GM18868 (cell line): ENCODE measurements at regions not wholly inside any gene's neighbourhood (a gene's known extent, or its start where the extent isn't known, plus 50 kb on each side); places are given as distances from the start of the nearest gene placed in this dataset.
A peak's percentile ranks its signal among the peaks of the same experiment; 100 is the strongest.
"Not testable (repeated sequence)": the region's sequence is repeated elsewhere in the genome, so short reads cannot be mapped to it uniquely, and the experiment has no call there.

Experiments used
- ATAC-seq: cut with Tn5 transposase; IDR thresholded peaks from one replicate; pipeline ENCODE4 v1.9.1; 2021; ENCODE audit warnings: mild to moderate bottlenecking, moderate library complexity; ENCODE audit not compliant: unreplicated experiment

DNA sequence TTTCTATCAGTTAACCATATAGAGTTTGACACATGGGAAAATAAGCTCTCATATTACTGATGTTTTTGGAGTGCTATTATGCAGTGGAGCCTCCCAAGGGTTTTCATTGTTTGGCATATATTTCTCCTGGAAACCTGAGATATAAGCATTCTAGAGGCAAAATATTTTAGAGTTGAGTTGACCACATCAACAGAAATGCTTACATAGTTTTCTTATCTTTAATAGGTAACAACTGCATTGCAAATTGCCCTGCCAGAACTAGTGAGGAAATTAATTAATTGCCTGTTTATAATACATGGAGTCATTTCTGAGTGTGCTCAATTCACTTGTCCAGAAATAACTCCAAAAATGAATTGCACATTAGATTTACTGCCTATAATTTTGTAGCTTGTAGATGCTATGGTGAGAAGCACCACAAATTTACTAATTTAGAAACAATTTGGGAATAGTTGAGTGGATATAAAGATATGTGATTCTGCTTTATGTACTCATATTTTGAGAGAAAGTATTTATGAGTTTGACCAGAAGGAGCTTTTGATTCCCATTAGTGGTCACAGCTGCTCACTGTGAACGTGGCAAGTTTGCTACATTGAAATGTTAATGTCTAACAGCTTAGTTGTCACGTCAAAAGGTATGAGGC is 288.7 kb downstream of the CD109 start:
- no peak for ATAC-seq

GRCh38 chr6:73983367-73983766 is 287.4 kb downstream of the CD109 start:
- no peak for ATAC-seq

DNA sequence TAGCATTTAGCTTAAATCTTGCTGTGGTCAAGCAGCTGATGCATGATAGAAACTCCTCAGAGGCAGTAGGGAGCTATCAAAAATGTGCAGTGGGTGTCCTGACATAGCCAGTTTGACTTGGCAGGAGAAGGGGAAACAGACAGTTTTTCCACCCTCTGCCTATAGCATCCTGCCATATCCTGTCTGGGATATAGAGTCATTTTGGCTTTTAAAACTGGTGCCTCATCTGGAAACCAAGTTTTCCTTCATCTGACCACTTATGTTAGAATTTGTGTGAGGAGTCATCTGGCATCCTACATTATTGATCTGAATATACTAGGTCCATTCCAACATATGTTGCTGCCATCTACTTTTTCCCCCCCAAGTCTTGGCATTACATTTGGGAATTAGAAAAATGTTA is 284.1 kb downstream of the CD109 start:
- no peak for ATAC-seq

DNA sequence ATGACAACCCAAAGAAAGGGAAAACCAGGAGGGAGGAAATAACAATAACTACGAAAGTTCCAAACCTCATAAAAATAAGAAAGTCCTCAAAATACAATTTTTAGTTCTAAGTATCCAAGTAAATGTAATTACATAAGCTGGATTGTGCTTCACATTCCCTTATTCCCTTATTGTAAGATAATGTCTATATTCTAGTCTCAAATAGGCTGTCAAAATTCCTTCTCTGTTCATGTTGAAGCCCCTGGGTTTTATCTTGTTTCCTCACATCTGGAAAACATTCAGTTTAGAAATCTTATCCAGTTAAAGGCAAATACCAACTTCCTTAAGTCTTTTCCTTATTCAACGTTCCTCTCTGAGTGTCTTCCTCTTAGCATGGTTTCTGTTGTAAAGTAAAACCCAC is 282.3 kb downstream of the CD109 start:
- ATAC-seq = no peak

DNA sequence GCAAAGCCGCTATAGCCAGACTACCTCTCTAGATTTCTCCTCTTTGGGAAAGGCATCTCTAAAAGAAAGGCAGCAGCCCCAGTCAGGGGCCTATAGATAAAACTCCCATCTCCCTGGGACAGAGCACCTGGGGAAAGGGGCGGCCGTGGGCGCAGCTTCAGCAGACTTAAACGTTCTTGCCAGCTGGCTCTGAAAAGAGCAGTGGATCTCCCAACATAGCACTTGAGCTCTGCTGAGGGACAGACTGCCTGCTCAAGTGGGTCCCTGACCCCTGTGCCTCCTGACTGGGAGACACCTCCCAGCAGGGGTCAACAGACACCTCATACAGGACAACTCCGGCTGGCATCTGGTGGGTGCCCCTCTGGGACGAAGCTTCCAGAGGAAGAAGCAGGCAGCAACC is 276.5 kb downstream of the CD109 start:
- not testable (repeated sequence) for ATAC-seq

DNA sequence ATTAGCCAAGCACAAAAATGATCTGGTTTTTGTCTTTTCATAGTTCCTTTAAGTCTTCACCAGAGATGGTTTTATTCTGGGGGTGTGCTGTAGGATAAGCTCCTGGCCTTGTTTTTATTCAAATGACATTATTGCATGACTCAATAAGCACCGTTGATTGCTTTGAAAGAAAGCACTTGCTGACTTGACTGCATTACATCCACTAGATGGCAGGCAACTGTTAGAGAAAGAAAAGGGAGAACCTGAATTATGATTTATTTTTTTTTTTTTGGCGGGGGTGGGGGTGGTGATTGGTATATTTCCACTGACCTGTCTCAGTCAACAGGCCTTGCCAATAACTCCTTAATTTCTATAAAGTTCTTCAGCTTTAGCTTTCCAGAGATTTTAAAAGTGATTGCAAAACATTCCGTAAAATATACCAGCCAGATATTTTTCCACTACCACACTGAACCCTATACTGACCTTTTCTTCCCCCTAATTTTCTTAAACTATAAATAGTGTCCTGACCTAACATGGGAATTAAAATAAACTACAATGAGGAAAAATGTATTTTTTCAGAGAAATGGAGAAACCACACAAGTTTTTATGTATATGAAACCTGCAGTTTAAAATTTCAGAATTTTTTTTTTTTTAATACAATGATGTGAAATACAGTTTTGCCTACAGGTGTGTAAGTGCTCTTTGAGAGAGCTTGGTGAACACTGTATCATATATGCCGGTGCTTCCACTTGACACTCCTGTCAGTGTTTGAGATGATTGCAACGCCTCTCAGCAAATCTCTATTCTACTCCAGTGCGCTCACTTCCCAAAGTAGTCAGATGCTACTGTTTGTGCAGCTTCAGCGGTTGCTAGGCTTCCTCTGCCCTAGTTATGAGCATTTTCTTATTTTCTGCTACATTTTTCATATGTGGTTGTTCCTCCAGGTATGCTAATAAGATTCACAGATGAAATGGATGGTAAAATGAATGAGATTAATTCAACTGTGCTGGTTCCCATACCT is 274.3 kb downstream of the CD109 start:
- peak; percentile 69 for ATAC-seq

DNA sequence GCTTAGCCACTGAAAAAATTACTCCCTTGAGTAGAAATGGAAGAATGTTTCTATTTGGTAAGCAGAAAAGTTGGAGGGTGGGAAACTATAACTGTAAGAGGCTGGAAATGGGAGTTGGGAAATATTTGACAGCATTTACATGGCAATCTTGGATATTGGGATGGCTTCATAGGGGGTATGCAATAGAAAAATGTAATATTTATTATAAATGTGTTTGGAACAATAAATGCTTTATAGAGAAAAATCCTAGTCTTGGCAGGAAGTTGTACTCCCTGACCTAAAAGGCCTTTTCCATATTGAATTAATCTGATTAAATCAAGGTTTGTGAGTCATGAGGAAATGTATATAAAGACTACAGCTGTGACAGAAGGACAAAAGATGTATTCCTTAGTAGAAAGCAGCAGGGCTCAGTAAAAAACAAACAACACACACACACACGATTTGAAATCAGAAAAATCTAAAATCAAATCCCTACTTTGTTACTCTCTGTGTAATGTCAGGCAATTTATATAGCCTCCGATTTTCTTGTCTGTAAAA is 272.3 kb downstream of the CD109 start:
- no peak for ATAC-seq

DNA sequence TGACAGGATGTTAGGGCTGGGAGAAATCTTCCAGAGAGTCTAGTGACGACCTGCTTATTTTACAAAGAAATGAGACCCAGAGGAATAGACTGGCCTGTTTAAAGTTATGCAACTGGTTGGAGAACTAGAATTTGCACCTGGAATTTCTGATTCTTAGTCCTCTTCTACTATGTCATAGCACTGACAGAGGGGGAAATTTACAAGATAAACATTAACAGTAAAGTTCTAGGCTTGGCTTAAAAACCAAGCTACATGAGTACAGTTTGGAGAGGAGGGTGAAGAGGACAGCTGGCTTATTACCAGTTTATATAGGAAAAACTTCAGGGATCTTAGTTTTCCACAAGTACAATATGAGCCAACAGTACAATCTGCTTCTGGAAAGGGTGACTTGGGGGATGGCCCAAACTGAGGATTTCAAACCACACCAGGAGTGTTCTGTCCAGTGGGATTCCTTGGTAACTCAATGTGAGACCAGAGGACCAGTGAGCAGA is 269.6 kb downstream of the CD109 start:
- ATAC-seq = no peak

- ATAC-seq = no peak
Measured at GRCh38 chr6:73964241-73964854, 268.3 kb downstream of the CD109 start.

DNA sequence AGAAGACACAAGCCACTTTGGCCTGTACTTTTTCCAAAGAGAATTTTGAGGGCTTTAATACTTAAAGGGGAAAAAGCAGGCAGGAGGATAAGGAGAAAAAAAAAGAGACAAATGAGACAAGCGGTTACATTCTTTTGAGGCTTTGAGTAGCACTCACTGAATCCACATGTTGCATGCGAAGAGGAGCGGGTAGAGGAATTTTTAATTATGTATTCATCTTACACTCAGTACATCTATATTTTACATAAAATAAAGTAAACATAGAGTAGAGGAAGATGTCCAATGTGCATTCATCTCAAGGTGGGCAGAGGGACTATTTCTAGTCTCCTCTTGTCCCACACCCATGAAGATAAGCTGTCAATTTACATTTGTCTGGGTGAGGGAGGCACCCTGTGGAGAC is 266.9 kb downstream of the CD109 start:
- ATAC-seq = no peak

DNA sequence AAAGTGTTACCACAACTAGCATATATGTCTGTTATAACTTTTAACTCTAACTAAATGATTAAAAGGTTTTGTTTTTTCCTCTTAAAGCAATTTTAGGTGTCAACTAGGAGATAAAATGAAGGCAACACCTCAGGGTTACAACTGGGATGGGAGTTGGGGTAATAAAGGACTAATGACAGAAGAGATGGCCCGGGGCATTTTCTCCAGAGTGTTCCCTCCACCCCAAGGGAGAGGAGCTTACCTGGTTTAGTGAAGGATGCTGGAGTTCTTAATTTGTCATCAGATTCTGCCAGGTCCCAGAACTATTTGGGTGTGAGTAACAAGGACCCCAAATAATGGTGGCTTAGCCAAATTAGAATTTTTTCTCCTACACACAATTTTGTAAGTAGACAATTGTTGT is 260.3 kb downstream of the CD109 start:
- no peak for ATAC-seq

DNA sequence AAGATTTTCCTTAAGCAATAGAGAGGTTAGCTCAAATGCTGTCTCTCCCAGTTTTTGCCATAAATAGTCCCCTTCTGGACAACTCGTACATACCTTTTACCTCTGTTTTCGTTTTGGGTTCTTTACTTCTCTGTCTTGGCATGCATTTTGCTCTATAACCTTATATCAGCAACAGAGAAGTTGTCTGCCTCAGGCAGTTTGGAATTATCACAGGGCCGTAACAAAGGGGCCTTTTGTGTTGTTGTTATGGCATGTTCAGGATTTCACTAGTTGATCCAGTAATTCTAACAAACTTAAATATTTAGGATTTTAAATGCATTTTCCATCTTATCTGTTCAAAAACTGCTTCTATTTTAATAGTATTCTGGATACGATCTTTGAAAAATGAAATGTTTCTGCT is 259.8 kb downstream of the CD109 start:
- ATAC-seq = no peak

GRCh38 chr6:73954881-73955280 is 258.9 kb downstream of the CD109 start:
- ATAC-seq = no peak

DNA sequence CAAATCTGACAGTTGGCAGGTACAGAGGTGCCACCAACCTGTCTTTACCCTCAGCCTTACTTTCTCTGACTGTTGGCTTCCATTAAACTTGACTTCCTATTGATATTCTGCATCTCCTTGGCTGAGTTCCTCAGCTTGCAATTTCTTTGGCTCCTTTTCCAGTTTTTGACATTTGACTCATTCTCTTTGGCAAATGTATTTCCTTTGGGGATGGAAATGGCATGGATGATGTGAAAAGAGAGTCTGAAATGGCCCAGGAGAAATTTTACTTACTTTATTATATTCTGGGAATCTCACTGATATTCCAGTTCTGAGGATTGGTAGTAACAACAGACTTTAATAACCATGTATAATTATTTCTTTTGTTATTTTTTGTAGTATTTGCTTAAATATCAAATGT is 255.2 kb downstream of the CD109 start:
- no peak for ATAC-seq

- ATAC-seq = no peak
Measured at GRCh38 chr6:73943930-73944652, 248.1 kb downstream of the CD109 start.

GRCh38 chr6:73943411-73943810 is 247.4 kb downstream of the CD109 start:
- ATAC-seq = no peak

DNA sequence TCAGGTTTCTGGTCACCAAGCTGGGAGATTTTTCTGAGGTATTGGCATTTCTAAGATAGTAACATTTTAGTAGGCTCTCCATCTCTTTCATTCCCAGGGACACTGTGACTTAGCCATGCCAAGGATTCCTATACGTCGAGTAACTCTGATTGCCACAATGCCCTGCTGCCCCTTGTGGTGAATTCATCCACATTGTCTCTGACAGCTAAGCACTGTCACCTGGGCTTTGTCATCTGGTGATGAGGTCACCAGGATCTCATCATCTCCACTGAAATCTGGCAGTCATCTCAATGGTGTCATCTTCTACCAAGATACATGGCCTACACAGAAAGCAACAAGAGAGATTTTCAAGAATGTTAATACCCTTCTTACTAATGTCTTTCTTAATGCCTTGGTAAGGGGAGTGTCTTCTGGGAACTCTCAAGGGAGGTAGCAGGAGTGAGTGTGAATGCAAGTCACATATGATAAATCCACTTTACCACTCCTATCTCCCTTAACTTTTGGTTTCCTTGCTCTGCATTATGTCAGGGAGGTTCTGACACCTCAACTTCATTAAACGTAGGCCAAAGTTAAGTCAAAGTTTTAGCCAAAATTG is 246.7 kb downstream of the CD109 start:
- ATAC-seq = peak; percentile 60

GRCh38 chr6:73941892-73942291 is 245.9 kb downstream of the CD109 start:
- ATAC-seq = no peak

- no peak for ATAC-seq
Measured at GRCh38 chr6:73937805-73938204, 241.8 kb downstream of the CD109 start.

- no peak for ATAC-seq
Measured at GRCh38 chr6:73932866-73933265, 236.9 kb downstream of the CD109 start.
